Ovary (tissue), 7 donors: ENCODE measurements at regions not wholly inside any gene's neighbourhood (a gene's known extent, or its start where the extent isn't known, plus 50 kb on each side); places are given as distances from the start of the nearest gene placed in this dataset.

Source experiments
- DNase-seq, 5 donors: peaks; one replicate each; pipeline ENCODE4 v3.0.0-alpha.2; 2019 to 2020
- H3K27ac ChIP-seq, 2 donors: fragments of 200-600 bp; one replicate each; pipeline versions ENCODE4 v1.5.1 to v1.8.0; 2019 to 2022
- H3K27me3 ChIP-seq: fragments of 200-600 bp; one replicate; pipeline ENCODE4 v1.8.0; 2022
- H3K36me3 ChIP-seq: fragments of 200-600 bp; sonication (generic); one replicate; pipeline ENCODE4 v1.5.1; 2019
- H3K4me1 ChIP-seq: one replicate; pipeline ENCODE4 v1.8.1; 2013; ENCODE audit warnings: mild to moderate bottlenecking, moderate library complexity; ENCODE audit not compliant: insufficient read depth
- H3K4me3 ChIP-seq: fragments of 200-600 bp; sonication (generic); one replicate; pipeline ENCODE4 v1.5.1; 2017
- H3K9me3 ChIP-seq, 2 donors: fragments of 200-600 bp in 1 of 2; sonication (generic) in 1 of 2; one replicate each; pipeline versions ENCODE4 v1.5.1 to v1.8.1; 2013 to 2019; ENCODE audit warnings: mild to moderate bottlenecking in 1 of 2, moderate library complexity in 1 of 2
- CTCF ChIP-seq, 3 donors: fragments of 450-650 bp in 2 of 3; fragments of 200-600 bp in 1 of 3; IDR thresholded peaks; one replicate each; pipeline versions ENCODE4 v1.5.1 to v1.8.0; 2016 to 2022; ENCODE audit warnings: antibody characterized with exemption in 3 of 3, mild to moderate bottlenecking in 1 of 3
- EP300 ChIP-seq: sonication (generic); formaldehyde crosslinking; IDR thresholded peaks from one replicate; pipeline ENCODE4 v1.6.1; 2017; ENCODE audit warnings: antibody characterized with exemption
- POLR2A ChIP-seq: fragments of 450-650 bp; IDR thresholded peaks from one replicate; pipeline ENCODE4 v1.6.1; 2017; ENCODE audit warnings: antibody characterized with exemption, mild to moderate bottlenecking, moderate library complexity
- WGBS, 3 donors: extraction: QIAGEN DNeasy Blood & Tissue Kit in 1 of 3; methylation state at CpG; one replicate each; pipeline versions ENCODE4 v1.1.5 to v1.1.7; 2013 to 2017; 5-methylcytosine and 5-hydroxymethylcytosine counted together
- intact Hi-C, 4 donors: fragments of 100-400 bp; cut with DNase I; formaldehyde crosslinking; loops; one replicate each; pipeline versions ENCODE4 v1.11.0 to v1.15.1; 2022 to 2023
- donor health status: DM: no; HTN: no; CAD: no; lungs with moderate emphysema.
- donor health status: DM: no; HTN: no; CAD: no.
- donor health status: Bipolar disorder and iron deficiency.
- donor health status: DM: no; HTN: no; CAD: no.
- donor health status: DM: yes; HTN: yes; CAD: no.

- no peak for DNase-seq
- WGBS, 3 donors: 82 to 88% (median 85%) methylated on average over 3 of the region's 3 CpGs
- Histone ChIP-seq H3K4me3 (no peak overlapping the region), H3K27ac (no peak overlapping the region), H3K9me3 (no peaks in the 10 kb centered on the region), H3K36me3 (no peaks in the 10 kb centered on the region), H3K4me1 (no peaks in the 10 kb centered on the region), H3K27me3 (no peaks in the 10 kb centered on the region)
- no peak for TF ChIP-seq EP300
- TF ChIP-seq CTCF (IDR thresholded peaks at IDR 0.05): no peak
- no peak for TF ChIP-seq POLR2A
- intact Hi-C loops: no loop called here
Observed at GRCh38 chr3:182612332-182612731, 181.0 kb upstream of the ATP11B start.

- no peak overlapping the region for H3K27ac ChIP-seq
- no peak for DNase-seq
- no peaks in the 10 kb centered on the region for H3K9me3 ChIP-seq
- TF ChIP-seq CTCF (IDR thresholded peaks at IDR 0.05): no peak
- TF ChIP-seq POLR2A: no peak
- TF ChIP-seq EP300: no peak
- no peaks in the 10 kb centered on the region for H3K4me1 ChIP-seq
- no peaks in the 10 kb centered on the region for H3K36me3 ChIP-seq
- WGBS, 3 donors: 78 to 79% (median 78%) methylated on average over 4 of the region's 4 CpGs
- intact Hi-C loops: no loop called here
- no peak overlapping the region for H3K4me3 ChIP-seq
- no peaks in the 10 kb centered on the region for H3K27me3 ChIP-seq
Observed at GRCh38 chr3:182617500-182617899, 175.8 kb upstream of the ATP11B start.

- TF ChIP-seq CTCF (IDR thresholded peaks at IDR 0.05) (no peak), EP300 (no peak), POLR2A (no peak)
- 26 to 29% (median 26%) methylated on average over 8 of the region's 8 CpGs for WGBS, 3 donors
- Histone ChIP-seq H3K27me3 (no peaks in the 10 kb centered on the region), H3K27ac (no peak overlapping the region), H3K9me3 (no peaks in the 10 kb centered on the region), H3K4me3 (no peak overlapping the region), H3K36me3 (no peaks in the 10 kb centered on the region), H3K4me1 (no peaks in the 10 kb centered on the region)
- intact Hi-C loops: no loop called here
- no peak for DNase-seq
Observed at GRCh38 chr3:182618085-182618732, 175.1 kb upstream of the ATP11B start.

GRCh38 chr3:182618981-182619591 lies 174.2 kb upstream of the ATP11B start:
- H3K36me3 ChIP-seq: no peaks in the 10 kb centered on the region
- no peak overlapping the region for H3K27ac ChIP-seq
- no peak for DNase-seq
- TF ChIP-seq CTCF (IDR thresholded peaks at IDR 0.05): no peak
- TF ChIP-seq POLR2A: no peak
- no peak for TF ChIP-seq EP300
- H3K4me3 ChIP-seq: no peak overlapping the region
- no peaks in the 10 kb centered on the region for H3K4me1 ChIP-seq
- no peaks in the 10 kb centered on the region for H3K27me3 ChIP-seq
- 74 to 79% (median 77%) methylated on average over 9 of the region's 9 CpGs for WGBS, 3 donors
- intact Hi-C loops: no loop called here
- H3K9me3 ChIP-seq: no peaks in the 10 kb centered on the region
